ENCODE measurements at regions not wholly inside any gene's neighbourhood (a gene's known extent, or its start where the extent isn't known, plus 50 kb on each side); places are given as distances from the start of the nearest gene placed in this dataset.
"Not testable (repeated sequence)": the region's sequence is repeated elsewhere in the genome, so short reads cannot be mapped to it uniquely, and the experiment has no call there.

GRCh38 chr2:21332993-21333625 is 209.3 kb downstream of the TDRD15 start:
- no peak for DNase-seq (ENCODE audit: low read depth)

- DNase-seq (ENCODE audit: low read depth): no peak
Measured at GRCh38 chr2:21333684-21334083, 209.9 kb downstream of the TDRD15 start.

- no peak for DNase-seq (ENCODE audit: low read depth)
Measured at GRCh38 chr2:21346984-21347383, 223.2 kb downstream of the TDRD15 start.

DNA sequence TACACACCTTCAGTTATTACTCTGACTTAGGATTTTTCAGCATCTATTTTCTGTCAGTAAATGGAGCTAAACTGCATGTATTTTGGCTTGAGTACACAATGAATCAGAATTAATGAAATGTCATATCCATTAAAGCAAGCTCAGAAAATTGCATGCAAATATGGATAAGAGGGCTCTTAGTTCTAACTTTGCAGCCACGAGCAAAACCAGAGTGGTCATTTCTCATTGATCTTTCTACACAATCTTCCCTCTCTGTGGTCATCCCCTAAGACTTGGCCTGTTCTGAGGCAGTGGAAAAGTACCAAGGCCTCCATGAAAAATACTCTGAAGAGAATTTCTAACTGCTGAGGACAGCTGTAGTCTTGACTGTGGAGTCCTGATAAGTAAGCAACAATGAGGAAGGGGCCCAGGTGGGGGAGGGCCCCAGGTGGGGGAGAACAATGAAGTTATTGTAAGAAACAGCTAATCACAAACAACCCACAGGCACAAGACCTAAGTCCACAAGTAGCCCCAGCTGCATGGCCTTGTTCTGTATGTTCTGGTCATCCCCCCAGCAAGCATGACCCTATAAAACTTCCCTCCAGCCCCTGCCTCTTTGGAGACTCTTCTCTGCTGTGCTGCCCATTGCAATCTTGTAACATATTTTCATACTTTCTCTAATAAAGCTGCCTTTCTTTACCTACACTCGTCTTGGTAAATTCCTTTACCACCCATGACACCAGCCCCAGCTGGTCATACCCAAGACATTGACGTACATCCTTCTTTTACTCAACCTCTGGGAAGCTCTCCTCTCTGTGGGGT is 230.3 kb downstream of the TDRD15 start:
- DNase-seq (ENCODE audit: low read depth): no peak

GRCh38 chr2:21356086-21356856 is 232.5 kb downstream of the TDRD15 start:
- no peak for DNase-seq (ENCODE audit: low read depth)

DNA sequence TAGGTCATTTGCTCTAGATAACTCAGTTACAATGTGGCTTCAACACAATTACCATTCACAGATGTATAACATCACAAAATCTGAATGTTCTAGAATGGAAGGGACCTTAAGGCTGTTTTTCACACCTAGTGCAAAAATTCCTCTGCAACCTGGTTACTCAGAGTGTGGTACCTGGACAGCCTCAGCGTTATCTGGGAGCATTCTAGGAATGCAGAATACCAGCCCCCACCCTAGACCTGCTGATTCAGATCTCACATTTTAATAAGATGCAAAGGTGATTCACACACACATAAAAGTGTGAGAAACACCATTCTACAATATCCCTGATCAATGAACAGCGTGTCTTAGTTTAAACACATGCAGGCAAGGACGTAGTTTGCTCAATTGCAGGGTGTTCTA is 233.1 kb downstream of the TDRD15 start:
- no peak for DNase-seq (ENCODE audit: low read depth)

GRCh38 chr2:21358976-21359375 is 235.2 kb downstream of the TDRD15 start:
- DNase-seq (ENCODE audit: low read depth): no peak

GRCh38 chr2:21361384-21361783 is 237.6 kb downstream of the TDRD15 start:
- DNase-seq (ENCODE audit: low read depth): no peak

DNA sequence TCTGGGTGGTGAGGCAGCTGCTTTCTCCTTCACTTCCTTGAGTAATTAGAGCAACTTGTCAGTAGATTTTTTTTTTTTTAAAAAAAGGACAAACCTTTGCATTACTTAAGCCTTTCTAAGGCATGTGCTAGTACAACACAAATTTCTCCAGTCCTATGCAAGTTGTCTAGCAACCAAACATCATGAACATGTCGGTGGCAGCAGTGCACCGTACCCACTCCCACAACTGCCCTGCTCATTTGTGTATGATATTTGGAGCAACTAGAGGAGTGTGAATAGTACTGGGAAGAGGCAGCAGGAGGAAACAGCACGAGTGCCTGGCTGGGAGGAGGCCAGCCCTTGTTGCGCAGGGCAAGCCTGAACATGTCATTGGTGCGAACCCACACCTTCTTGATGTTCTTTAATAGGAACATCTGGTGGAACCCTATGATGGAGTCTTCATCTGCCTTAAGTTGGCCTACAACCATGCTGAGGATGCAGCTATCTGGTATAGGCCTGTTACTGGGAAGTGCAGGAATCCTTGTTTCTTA is 238.3 kb downstream of the TDRD15 start:
- DNase-seq (ENCODE audit: low read depth): no peak

DNA sequence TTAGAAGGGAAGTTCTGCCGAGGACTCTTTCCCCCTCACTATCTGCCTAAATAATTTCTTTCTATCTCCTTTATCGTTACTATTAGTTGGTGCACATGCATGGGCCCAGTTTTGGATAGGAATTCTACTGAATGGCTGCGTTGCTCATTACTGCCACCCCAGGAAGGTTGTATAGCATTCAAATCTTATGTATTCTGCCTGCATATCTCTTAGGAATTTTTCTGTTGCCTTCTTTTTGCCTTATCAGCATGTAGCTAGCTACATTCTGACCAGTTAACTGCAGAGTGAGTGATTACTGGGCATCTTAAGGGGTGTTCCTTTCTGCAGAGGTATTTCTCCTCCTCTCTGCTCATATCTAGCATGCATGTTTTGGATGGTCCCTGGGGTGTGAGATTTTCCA is 239.6 kb downstream of the TDRD15 start:
- DNase-seq (ENCODE audit: low read depth): no peak

DNA sequence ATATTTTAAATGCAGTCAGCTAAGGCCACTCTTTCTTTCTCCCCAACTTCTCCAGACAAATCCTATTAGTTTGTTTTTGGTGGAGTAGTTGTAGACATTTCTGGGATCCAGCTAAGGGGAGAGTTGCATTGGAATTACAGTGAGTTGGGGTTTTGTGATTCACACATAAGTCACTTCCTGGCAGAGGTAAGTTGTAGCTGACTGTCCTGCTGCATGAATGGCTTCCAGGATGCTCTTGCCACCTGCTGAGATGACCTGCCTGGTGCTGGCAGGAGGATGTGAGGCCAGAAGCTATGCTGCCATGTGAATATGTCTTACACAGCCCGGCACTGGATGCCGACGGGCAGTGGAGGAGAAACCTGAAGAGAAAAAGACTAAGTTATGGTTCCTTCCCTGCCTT is 243.7 kb downstream of the TDRD15 start:
- DNase-seq (ENCODE audit: low read depth): no peak

DNA sequence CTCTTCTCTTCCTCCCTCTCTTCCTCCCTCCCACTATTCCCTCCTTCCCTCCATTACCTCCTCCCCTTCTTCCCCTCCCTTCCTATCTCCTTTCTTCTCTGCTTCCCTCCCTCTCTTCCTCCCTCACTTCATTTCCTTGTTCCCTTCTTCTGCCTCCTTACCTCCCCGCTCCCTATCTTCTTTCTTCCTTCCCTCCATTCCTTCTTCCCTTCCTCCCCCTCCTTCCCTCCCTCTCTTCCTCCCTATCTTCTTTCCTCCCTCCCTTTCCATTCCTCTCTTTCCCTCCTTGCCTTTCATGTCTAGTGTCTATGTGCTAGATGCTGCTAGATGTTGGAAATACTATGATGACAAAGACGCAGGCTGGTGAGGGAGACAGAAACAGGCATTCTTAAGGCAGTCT is 246.0 kb downstream of the TDRD15 start:
- DNase-seq (ENCODE audit: low read depth): no peak

GRCh38 chr2:21371499-21372003 is 247.8 kb downstream of the TDRD15 start:
- no peak for DNase-seq (ENCODE audit: low read depth)

GRCh38 chr2:21372654-21373053 is 248.9 kb downstream of the TDRD15 start:
- no peak for DNase-seq (ENCODE audit: low read depth)

GRCh38 chr2:21376864-21377263 is 253.1 kb downstream of the TDRD15 start:
- no peak for DNase-seq (ENCODE audit: low read depth)

DNA sequence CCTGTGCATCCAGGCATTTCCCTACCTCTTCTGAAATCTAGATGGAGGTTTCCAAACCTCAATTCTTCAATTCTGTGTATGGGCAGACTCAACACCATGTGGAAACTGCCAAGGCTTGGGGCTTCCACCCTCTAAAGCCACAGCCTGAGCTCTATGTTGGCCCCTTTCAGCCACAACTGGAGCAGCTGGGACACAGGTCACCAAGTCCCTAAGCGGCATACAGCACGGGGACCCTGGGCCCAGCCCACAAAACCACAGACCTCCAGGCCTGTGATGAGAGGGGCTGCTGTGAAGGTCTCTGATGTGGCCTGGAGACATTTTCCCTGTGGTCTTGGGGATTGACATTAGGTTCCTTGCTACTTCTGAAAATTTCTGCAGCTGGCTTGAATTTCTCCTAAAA is 255.4 kb downstream of the TDRD15 start:
- DNase-seq (ENCODE audit: low read depth): no peak

GRCh38 chr2:21379668-21380067 is 255.9 kb downstream of the TDRD15 start:
- DNase-seq (ENCODE audit: low read depth): not testable (repeated sequence)

DNA sequence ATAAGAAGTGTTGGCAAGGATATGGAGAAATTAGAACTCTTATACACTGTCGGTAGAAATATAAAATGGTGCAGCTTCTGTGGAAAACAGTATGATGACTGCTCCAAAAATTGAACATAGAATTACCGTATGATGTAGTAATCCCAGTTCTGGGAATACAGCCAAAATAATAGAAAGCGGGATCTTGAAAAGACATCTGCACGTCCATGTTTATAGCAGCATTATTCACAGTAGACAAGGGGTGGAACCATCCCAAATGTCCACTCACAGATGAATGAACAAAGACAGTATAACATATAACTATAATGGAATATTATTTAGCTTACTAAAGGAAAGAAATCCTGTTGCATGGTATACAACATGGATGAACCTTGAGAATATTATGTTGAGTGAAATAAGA is 257.7 kb downstream of the TDRD15 start:
- DNase-seq (ENCODE audit: low read depth): no peak

DNA sequence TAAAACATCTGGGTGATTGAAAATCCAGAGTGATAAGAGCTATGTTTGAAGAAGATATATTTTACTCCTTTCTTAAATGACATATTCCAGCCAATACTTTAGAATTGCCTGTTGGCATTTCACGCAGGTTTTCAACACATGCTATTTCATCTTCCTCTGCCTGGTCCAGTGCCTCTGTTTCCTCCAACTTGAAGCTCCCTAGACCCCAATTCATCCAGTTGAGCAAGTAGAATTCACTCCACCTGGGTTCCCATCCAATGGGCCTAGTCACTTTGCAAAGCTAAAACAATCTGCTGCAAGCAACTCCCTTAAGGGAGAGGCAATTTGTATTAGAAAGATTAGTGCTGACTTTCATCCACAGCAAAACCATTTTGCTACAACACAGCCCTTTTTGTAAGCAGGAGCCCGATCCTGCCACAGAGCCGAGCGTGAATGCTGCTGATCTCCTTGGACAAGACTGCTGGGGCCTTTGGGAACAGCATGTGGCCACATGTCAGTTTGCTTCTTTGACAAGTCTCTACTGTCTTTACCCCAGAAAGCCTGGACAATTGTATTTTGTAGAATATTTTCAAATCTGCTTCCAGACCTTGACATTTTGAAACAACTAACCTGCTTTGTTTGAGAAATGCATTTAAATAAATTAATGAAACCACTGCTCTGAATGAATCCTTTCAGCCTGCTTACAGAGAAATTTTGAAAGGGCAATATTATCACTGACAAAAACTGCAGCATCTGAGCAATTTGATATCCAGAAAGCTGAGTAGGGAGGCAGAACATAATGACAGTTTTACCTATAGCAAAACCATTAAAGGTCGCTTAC is 259.1 kb downstream of the TDRD15 start:
- DNase-seq (ENCODE audit: low read depth): no peak

DNA sequence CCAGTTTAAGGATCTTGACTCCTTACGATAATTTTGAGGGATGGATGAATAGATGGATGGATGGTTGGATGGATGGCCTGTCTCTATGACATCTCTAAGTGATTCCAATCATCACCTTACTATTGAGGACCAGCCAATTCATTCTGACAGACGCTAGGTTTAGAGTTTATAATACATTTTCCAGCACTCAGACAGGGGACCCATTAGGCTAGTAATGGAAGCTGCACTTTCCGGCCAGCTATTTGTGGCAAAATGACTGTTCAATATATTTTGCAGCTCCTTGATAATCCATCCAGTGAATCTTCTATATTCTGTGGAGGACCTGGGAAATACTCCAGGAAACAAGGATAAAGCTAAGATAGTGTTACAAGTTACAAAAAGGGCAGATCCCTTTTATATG is 262.9 kb downstream of the TDRD15 start:
- DNase-seq (ENCODE audit: low read depth): no peak

GRCh38 chr2:21392649-21393048 is 268.9 kb downstream of the TDRD15 start:
- no peak for DNase-seq (ENCODE audit: low read depth)

GRCh38 chr2:21393173-21393572 is 269.4 kb downstream of the TDRD15 start:
- DNase-seq (ENCODE audit: low read depth): no peak
